ENCODE measurements at regions not wholly inside any gene's neighbourhood (a gene's known extent, or its start where the extent isn't known, plus 50 kb on each side); places are given as distances from the start of the nearest gene placed in this dataset.

- H3K9me3 Mint-ChIP-seq, result peaks cover 7% of the 10 kb centered on the region
- H3K4me1 Mint-ChIP-seq (ENCODE audit: low read depth), result no peaks in the 10 kb centered on the region
- H3K27me3 Mint-ChIP-seq, result no peaks in the 10 kb centered on the region
- H3K4me3 Mint-ChIP-seq, result no peak overlapping the region
- ATAC-seq (ENCODE audit: poor library complexity) (no peak), DNase-seq (no peak)
- Histone ChIP-seq H3K4me1 (ENCODE audit: insufficient read depth, low read length) (no peaks in the 10 kb centered on the region), H3K4me3 (ENCODE audit: low read length) (no peak overlapping the region), H3K27ac (ENCODE audit: low read depth in 1 of 2, low read length in 2 of 2) (no peak overlapping the region), H3K9me3 (ENCODE audit: control insufficient read depth in 1 of 2, insufficient read depth in 1 of 2, low read length in 2 of 2) (peaks cover 0 to 4% of the 10 kb centered on the region in 2 experiments), H3K36me3 (ENCODE audit: insufficient read depth, low read length) (no peaks in the 10 kb centered on the region), H3K27me3 (ENCODE audit: control insufficient read depth in 1 of 2, insufficient read depth in 2 of 2, low read length in 2 of 2) (no peaks in the 10 kb centered on the region)
- POLR2A ChIA-PET, result no interaction called here
- no peak for TF ChIP-seq CTCF (IDR thresholded peaks at IDR 0.05)
- CTCF ChIA-PET, result no interaction called here
- no peaks in the 10 kb centered on the region for H3K36me3 Mint-ChIP-seq (ENCODE audit: low read depth)
- intact Hi-C loops (cut with DNase I, micrococcal nuclease), result loop anchor here in 1 of 2 experiments (5.0 kb wide), 1 partner anchor 753 kb away; no protein-coding TSS in a partner anchor
- no peak overlapping the region for H3K27ac Mint-ChIP-seq
These were observed 1218.6 kb downstream of the PCDH17 start for GRCh38 chr13:58850161-58850560.

- DNase-seq, result no peak
- H3K27me3 Mint-ChIP-seq, result no peaks in the 10 kb centered on the region
- H3K4me3 ChIP-seq (ENCODE audit: low read length), result no peak overlapping the region
- POLR2A ChIA-PET, result no interaction called here
- H3K27ac Mint-ChIP-seq, result no peak overlapping the region
- no peak for TF ChIP-seq CTCF (IDR thresholded peaks at IDR 0.05)
- H3K27me3 ChIP-seq (ENCODE audit: control insufficient read depth in 1 of 2, insufficient read depth in 2 of 2, low read length in 2 of 2), result no peaks in the 10 kb centered on the region
- no peaks in the 10 kb centered on the region for H3K36me3 ChIP-seq (ENCODE audit: insufficient read depth, low read length)
- CTCF ChIA-PET, result no interaction called here
- H3K4me3 Mint-ChIP-seq, result no peak overlapping the region
- H3K9me3 ChIP-seq (ENCODE audit: control insufficient read depth in 1 of 2, insufficient read depth in 1 of 2, low read length in 2 of 2), result peaks cover 0 to 10% of the 10 kb centered on the region in 2 experiments
- H3K4me1 Mint-ChIP-seq (ENCODE audit: low read depth), result no peaks in the 10 kb centered on the region
- H3K9me3 Mint-ChIP-seq, result peaks cover 6% of the 10 kb centered on the region
- no peaks in the 10 kb centered on the region for H3K36me3 Mint-ChIP-seq (ENCODE audit: low read depth)
- intact Hi-C loops (cut with DNase I, micrococcal nuclease), result loop anchor here in 1 of 2 experiments (5.0 kb wide), 1 partner anchor 755 kb away; no protein-coding TSS in a partner anchor
- no peak for ATAC-seq (ENCODE audit: poor library complexity)
- no peak overlapping the region for H3K27ac ChIP-seq (ENCODE audit: low read depth in 1 of 2, low read length in 2 of 2)
- H3K4me1 ChIP-seq (ENCODE audit: insufficient read depth, low read length), result no peaks in the 10 kb centered on the region
These were observed 1220.5 kb downstream of the PCDH17 start for GRCh38 chr13:58852076-58852475.

- Histone ChIP-seq H3K27me3 (ENCODE audit: control insufficient read depth in 1 of 2, insufficient read depth in 2 of 2, low read length in 2 of 2) (no peaks in the 10 kb centered on the region), H3K27ac (ENCODE audit: low read depth in 1 of 2, low read length in 2 of 2) (no peak overlapping the region), H3K36me3 (ENCODE audit: insufficient read depth, low read length) (no peaks in the 10 kb centered on the region), H3K4me3 (ENCODE audit: low read length) (no peak overlapping the region), H3K9me3 (ENCODE audit: control insufficient read depth in 1 of 2, insufficient read depth in 1 of 2, low read length in 2 of 2) (peaks cover 0 to 26% of the 10 kb centered on the region in 2 experiments), H3K4me1 (ENCODE audit: insufficient read depth, low read length) (no peaks in the 10 kb centered on the region)
- no peak for DNase-seq
- Mint-ChIP-seq H3K4me1 (ENCODE audit: low read depth) (no peaks in the 10 kb centered on the region), H3K9me3 (peaks cover 5% of the 10 kb centered on the region), H3K36me3 (ENCODE audit: low read depth) (no peaks in the 10 kb centered on the region), H3K27ac (no peak overlapping the region), H3K27me3 (no peaks in the 10 kb centered on the region), H3K4me3 (no peak overlapping the region)
- ChIA-PET CTCF (no interaction called here), POLR2A (no interaction called here)
- intact Hi-C loops (cut with DNase I, micrococcal nuclease), result no loop called here
- no peak for TF ChIP-seq CTCF (IDR thresholded peaks at IDR 0.05)
- no peak for ATAC-seq (ENCODE audit: poor library complexity)
These were observed 1223.7 kb downstream of the PCDH17 start for GRCh38 chr13:58855283-58855682.

All from CD4-positive, alpha-beta T cell (primary cell).